ENCODE measurements at regions not wholly inside any gene's neighbourhood (a gene's known extent, or its start where the extent isn't known, plus 50 kb on each side); places are given as distances from the start of the nearest gene placed in this dataset.
"Not testable (repeated sequence)": the region's sequence is repeated elsewhere in the genome, so short reads cannot be mapped to it uniquely, and the experiment has no call there.

- H3K4me3 Mint-ChIP-seq, result no peak overlapping the region
- peaks cover 21% of the 10 kb centered on the region for H3K4me1 Mint-ChIP-seq
- peaks cover 32% of the 10 kb centered on the region for H3K27me3 Mint-ChIP-seq (ENCODE audit: low read depth)
- H3K9me3 Mint-ChIP-seq, result peaks cover 2% of the 10 kb centered on the region
- no peak overlapping the region for H3K27ac Mint-ChIP-seq (ENCODE audit: unreplicated experiment)
- no peak for TF ChIP-seq CTCF (conservative IDR thresholded peaks at IDR 0.05)
- no peaks in the 10 kb centered on the region for H3K36me3 Mint-ChIP-seq (ENCODE audit: low read depth)
- no peak for DNase-seq (ENCODE audit: low read depth, low spot score)
These were observed 153.6 kb upstream of the TNRC6C start for GRCh38 chr17:77804796-77805426.

- DNase-seq (ENCODE audit: low read depth, low spot score); H3K4me3 Mint-ChIP-seq: not testable (repeated sequence)
These were observed 152.5 kb upstream of the TNRC6C start for GRCh38 chr17:77805970-77806369.

GRCh38 chr17:77807051-77807745 is 151.3 kb upstream of the TNRC6C start:
- H3K36me3 Mint-ChIP-seq (ENCODE audit: low read depth), result no peaks in the 10 kb centered on the region
- peaks cover 2% of the 10 kb centered on the region for H3K9me3 Mint-ChIP-seq
- DNase-seq (ENCODE audit: low read depth, low spot score), result no peak
- peaks cover 25% of the 10 kb centered on the region for H3K4me1 Mint-ChIP-seq
- peaks cover 22% of the 10 kb centered on the region for H3K27me3 Mint-ChIP-seq (ENCODE audit: low read depth)
- no peak for TF ChIP-seq CTCF (conservative IDR thresholded peaks at IDR 0.05)
- no peak overlapping the region for H3K4me3 Mint-ChIP-seq
- H3K27ac Mint-ChIP-seq (ENCODE audit: unreplicated experiment), result no peak overlapping the region

More at GRCh38 chr17:77805970-77806369, 152.5 kb upstream of the TNRC6C start:
- Mint-ChIP-seq H3K27me3 (ENCODE audit: low read depth) (peaks cover 28% of the 10 kb centered on the region), H3K4me1 (peaks cover 26% of the 10 kb centered on the region)
- not testable (repeated sequence) for H3K27ac Mint-ChIP-seq (ENCODE audit: unreplicated experiment); H3K36me3 Mint-ChIP-seq (ENCODE audit: low read depth); H3K9me3 Mint-ChIP-seq

- peaks cover 16% of the 10 kb centered on the region for H3K27me3 Mint-ChIP-seq (ENCODE audit: low read depth)
- no peak overlapping the region for H3K4me3 Mint-ChIP-seq
- peaks cover 2% of the 10 kb centered on the region for H3K9me3 Mint-ChIP-seq
- no peak overlapping the region for H3K27ac Mint-ChIP-seq (ENCODE audit: unreplicated experiment)
- TF ChIP-seq CTCF (conservative IDR thresholded peaks at IDR 0.05), result no peak
- H3K36me3 Mint-ChIP-seq (ENCODE audit: low read depth), result no peaks in the 10 kb centered on the region
- DNase-seq (ENCODE audit: low read depth, low spot score), result no peak
- peaks cover 18% of the 10 kb centered on the region for H3K4me1 Mint-ChIP-seq
These were observed 150.6 kb upstream of the TNRC6C start for GRCh38 chr17:77807746-77808441.

- Mint-ChIP-seq H3K27ac (ENCODE audit: unreplicated experiment) (no peak overlapping the region), H3K36me3 (ENCODE audit: low read depth) (no peaks in the 10 kb centered on the region), H3K27me3 (ENCODE audit: low read depth) (peaks cover 14% of the 10 kb centered on the region), H3K4me3 (no peak overlapping the region), H3K9me3 (peaks cover 2% of the 10 kb centered on the region), H3K4me1 (peaks cover 12% of the 10 kb centered on the region)
- DNase-seq (ENCODE audit: low read depth, low spot score), result no peak
- no peak for TF ChIP-seq CTCF (conservative IDR thresholded peaks at IDR 0.05)
These were observed 149.6 kb upstream of the TNRC6C start for GRCh38 chr17:77808686-77809425.

Measured in neural crest cell (in vitro differentiated cells).